GM13977 (cell line): ENCODE measurements at regions not wholly inside any gene's neighbourhood (a gene's known extent, or its start where the extent isn't known, plus 50 kb on each side); places are given as distances from the start of the nearest gene placed in this dataset.
"Not testable (repeated sequence)": the region's sequence is repeated elsewhere in the genome, so short reads cannot be mapped to it uniquely, and the experiment has no call there.

Experiments used
- DNase-seq: peaks from one replicate; pipeline ENCODE4 v3.0.0; 2012; ENCODE audit warnings: low spot score
- in situ Hi-C: fragments of 300-500 bp; cut with MboI; formaldehyde crosslinking; loops from one replicate; pipeline ENCODE4 v1.12.0; 2022; ENCODE audit warnings: low sequenced_read_pairs, low pct_unique_long_range_greater_than_20kb, mixed read lengths, inconsistent platforms; ENCODE audit not compliant: unreplicated experiment
- TF ChIP-seq, protein P1 (sequence below): IDR thresholded peaks from 2 replicates; pipeline ENCODE4 v1.5.1; 2012; ENCODE audit warnings: mild to moderate bottlenecking, control low read depth; ENCODE audit not compliant: insufficient read depth; ENCODE audit errors: extremely low read depth, missing control alignments

DNA sequence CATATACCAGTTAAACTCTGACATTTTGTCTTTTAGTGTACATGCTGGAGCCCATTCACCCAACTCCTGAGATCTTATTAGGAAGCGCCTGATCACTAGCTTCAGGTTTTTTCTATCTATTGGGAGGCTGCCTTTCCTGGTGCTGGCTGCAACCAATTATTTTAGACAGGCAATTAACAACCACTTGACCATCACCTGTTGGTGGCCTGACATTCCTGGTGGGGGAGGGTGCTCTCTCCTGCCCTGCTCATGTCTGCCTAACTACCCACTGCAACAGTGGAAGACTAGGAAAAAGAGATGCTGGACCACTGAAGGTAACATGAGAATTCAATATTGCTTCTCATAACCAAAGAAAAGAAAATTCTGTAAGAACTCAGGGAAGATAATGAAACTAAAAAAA lies 190.3 kb upstream of the GRM3 start:
- in situ Hi-C loops = no loop called here
- DNase-seq = no peak
- TF ChIP-seq, protein P1, sequence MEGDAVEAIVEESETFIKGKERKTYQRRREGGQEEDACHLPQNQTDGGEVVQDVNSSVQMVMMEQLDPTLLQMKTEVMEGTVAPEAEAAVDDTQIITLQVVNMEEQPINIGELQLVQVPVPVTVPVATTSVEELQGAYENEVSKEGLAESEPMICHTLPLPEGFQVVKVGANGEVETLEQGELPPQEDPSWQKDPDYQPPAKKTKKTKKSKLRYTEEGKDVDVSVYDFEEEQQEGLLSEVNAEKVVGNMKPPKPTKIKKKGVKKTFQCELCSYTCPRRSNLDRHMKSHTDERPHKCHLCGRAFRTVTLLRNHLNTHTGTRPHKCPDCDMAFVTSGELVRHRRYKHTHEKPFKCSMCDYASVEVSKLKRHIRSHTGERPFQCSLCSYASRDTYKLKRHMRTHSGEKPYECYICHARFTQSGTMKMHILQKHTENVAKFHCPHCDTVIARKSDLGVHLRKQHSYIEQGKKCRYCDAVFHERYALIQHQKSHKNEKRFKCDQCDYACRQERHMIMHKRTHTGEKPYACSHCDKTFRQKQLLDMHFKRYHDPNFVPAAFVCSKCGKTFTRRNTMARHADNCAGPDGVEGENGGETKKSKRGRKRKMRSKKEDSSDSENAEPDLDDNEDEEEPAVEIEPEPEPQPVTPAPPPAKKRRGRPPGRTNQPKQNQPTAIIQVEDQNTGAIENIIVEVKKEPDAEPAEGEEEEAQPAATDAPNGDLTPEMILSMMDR = no peak

DNA sequence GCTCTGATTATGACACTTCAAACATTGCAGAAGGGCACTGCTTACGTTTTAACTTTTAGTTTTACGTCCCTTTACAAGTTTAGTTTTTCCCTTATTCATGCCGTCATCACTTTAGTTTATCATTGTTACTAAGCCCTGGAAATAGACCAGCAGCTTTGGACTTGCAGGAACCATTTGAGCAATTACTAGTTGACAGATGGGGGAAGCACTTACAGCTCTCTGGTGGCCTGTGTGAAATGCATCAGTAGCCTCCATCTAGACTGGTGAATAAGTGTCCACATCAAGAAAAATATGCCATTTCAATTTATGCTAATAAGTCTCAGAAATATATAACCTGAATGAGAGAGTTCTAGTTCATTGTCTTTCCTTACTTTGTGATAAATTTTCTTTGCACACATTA lies 194.9 kb upstream of the GRM3 start:
- TF ChIP-seq, protein P1 = no peak
- in situ Hi-C loops = no loop called here

DNA sequence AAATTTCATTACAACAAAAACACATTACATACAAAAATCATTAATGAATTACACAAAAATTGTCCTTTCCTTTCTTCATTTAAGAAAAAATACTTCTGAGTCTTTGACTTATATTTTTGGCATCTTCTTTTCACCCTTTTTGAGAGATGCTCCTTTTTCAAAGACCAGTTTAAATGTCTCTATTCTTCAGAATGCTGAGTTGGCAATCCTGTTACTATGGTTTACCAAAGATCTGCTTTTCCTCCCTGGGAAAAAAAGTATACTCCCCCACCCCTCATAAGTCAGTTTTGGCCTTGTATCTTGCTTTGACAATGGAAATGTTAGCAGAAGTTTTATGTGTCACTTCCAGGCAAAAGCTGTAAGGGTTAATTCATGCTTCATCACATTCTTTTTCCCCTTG lies 198.4 kb upstream of the GRM3 start:
- in situ Hi-C loops = no loop called here

More for the DNA sequence above, 194.9 kb upstream of the GRM3 start:
- no peak for DNase-seq

DNA sequence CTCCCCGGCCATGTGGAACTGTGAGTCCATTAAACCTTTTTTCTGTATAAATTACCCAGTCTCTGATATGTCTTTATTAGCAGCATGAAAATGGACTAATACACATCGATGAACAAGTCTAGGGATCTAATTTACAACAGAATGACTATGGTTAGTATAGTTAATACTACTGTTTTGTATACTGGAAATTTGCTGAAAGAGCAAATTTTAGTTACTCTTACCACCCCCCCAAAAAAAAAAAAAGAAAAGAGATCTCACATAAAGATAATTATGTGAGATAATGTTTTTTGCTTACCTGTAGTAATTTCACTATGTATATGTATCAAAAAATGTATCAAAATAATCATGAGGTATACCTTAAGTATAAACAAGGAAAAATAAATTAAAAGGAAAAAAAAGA lies 199.5 kb upstream of the GRM3 start:
- no peak for DNase-seq
- in situ Hi-C loops = no loop called here
- TF ChIP-seq, protein P1 = no peak

More for the DNA sequence above, 198.4 kb upstream of the GRM3 start:
- TF ChIP-seq, protein P1 = no peak
- DNase-seq = no peak

DNA sequence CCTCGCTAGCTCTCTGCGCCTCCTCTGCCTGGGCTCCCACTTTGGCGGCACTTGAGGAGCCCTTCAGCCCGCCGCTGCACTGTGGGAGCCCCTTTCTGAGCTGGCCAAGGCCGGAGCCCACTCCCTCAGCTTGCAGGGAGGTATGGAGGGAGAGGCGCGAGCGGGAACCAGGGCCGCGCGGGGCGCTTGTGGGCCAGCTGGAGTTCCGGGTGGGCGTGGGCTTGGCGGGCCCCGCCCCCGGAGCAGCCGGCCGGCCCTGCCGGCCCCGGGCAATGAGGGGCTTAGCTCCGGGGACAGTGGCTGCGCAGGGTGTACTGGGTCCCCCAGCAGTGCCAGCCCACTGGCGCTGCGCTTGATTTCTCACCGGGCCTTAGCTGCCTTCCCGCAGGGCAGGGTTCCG lies 203.3 kb upstream of the GRM3 start:
- in situ Hi-C loops, DNase-seq: not testable (repeated sequence)

DNA sequence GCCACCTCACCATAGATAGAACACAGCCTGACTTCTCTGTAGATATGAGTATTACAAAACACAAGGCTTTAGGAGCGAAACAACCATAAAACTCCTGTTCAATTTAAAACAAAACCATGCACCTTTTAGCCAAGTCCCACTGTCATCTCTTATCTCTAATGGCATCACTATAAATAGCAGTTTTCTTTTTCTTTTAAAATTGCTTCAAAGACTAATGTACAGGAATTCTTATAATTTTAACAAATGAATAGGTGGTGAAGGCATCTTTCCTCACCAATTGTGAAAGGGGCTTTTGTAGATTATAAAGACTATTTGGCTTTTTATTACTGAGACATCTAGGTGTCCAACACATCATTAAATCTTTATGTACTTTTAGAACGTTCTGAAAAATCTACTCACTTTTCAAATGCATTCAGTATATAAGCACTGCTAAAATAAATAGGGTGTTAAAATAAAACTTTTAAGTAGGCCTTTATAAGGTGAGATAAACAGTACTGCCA lies 205.7 kb upstream of the GRM3 start:
- no peak for DNase-seq
- in situ Hi-C loops = no loop called here
- TF ChIP-seq, protein P1 = no peak

DNA sequence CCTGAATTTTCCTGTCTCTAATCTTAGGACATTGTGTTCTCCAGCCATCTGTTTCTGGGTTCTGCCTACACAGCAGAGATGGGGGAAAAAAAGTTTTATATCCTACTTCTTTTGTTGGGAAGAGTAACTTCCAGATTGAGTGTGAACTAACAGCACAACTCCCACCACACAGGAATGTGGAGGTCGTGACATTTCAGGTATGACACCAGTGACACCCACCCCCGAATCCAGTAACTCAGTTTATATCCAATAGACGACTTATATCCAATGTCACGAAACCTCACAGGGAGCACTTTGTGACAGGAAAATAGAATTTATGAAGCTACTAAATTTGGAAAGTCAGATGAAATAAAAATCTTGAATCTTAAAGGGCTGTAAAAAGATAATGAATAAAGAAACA lies 211.9 kb upstream of the GRM3 start:
- TF ChIP-seq, protein P1 = no peak
- DNase-seq = no peak
- in situ Hi-C loops = no loop called here
